ENCODE measurements at regions not wholly inside any gene's neighbourhood (a gene's known extent, or its start where the extent isn't known, plus 50 kb on each side); places are given as distances from the start of the nearest gene placed in this dataset.

DNA sequence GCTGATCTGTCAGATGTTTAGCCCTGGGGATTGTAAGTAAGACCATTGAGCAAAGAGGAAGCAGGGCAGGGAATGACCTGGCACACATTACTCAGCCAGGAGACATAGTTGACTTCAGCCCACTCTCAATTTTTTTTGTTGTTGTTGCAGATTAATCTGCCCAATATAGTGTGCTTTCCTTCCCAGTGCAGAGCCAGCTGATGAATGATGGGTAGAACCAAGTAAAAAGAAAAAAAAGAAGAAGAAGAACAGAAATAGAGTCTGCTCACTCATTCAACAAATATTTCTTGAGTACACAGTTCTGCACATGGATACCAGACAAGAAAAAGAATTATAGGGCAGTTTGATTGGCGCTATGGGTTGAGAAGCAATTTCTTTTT is 292.7 kb downstream of the ETS1 start:
- TF ChIP-seq, protein P1, sequence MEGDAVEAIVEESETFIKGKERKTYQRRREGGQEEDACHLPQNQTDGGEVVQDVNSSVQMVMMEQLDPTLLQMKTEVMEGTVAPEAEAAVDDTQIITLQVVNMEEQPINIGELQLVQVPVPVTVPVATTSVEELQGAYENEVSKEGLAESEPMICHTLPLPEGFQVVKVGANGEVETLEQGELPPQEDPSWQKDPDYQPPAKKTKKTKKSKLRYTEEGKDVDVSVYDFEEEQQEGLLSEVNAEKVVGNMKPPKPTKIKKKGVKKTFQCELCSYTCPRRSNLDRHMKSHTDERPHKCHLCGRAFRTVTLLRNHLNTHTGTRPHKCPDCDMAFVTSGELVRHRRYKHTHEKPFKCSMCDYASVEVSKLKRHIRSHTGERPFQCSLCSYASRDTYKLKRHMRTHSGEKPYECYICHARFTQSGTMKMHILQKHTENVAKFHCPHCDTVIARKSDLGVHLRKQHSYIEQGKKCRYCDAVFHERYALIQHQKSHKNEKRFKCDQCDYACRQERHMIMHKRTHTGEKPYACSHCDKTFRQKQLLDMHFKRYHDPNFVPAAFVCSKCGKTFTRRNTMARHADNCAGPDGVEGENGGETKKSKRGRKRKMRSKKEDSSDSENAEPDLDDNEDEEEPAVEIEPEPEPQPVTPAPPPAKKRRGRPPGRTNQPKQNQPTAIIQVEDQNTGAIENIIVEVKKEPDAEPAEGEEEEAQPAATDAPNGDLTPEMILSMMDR (conservative IDR thresholded peaks at IDR 0.05): no peak
- DNase-seq (ENCODE audit: low read depth, low spot score): no peak
- H3K9me3 Mint-ChIP-seq: no peaks in the 10 kb centered on the region
- H3K4me3 Mint-ChIP-seq: no peak overlapping the region
- peaks cover 3% of the 10 kb centered on the region for H3K27me3 Mint-ChIP-seq (ENCODE audit: low read depth)
- H3K4me1 Mint-ChIP-seq: peaks cover 56% of the 10 kb centered on the region
- H3K27ac Mint-ChIP-seq (ENCODE audit: unreplicated experiment): no peak overlapping the region
- no peaks in the 10 kb centered on the region for H3K36me3 Mint-ChIP-seq (ENCODE audit: low read depth)

DNA sequence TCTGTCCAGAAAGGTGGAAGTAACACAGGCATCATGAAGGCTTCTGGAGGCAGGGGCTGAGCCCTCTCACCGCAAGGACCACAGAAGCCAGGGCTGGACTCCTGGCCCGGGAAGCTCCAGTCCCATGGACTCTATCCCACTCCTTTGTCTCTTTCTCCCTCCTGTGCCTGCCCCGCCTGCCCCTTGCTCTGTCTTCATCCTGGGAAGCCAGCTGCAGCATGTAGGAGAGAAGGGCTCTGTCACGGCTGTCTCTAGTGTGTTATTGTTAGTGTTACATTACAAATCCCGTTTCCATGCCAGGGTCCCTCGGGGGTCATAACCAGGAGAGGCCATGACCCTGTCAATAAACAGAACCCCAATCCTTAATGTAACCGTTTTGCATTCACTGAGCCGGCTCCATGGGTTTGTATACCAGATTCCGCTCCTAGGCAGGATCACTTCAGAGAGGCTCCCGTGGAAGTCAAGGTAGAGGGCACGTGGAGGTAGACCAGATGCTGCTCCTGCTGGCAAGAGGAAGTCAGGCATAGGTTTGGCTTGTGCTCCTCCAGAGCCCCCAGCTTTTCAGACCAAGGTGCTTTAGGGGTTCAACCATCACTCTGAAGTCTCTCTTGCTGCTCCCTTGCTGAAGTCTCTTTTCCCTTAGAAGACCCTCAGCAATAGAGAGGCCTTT is 293.2 kb downstream of the ETS1 start:
- TF ChIP-seq, protein P1 (conservative IDR thresholded peaks at IDR 0.05): no peak
- no peaks in the 10 kb centered on the region for H3K36me3 Mint-ChIP-seq (ENCODE audit: low read depth)
- DNase-seq (ENCODE audit: low read depth, low spot score): no peak
- no peaks in the 10 kb centered on the region for H3K9me3 Mint-ChIP-seq
- H3K27ac Mint-ChIP-seq (ENCODE audit: unreplicated experiment): no peak overlapping the region
- peaks cover 54% of the 10 kb centered on the region for H3K4me1 Mint-ChIP-seq
- H3K27me3 Mint-ChIP-seq (ENCODE audit: low read depth): peaks cover 5% of the 10 kb centered on the region
- no peak overlapping the region for H3K4me3 Mint-ChIP-seq

DNA sequence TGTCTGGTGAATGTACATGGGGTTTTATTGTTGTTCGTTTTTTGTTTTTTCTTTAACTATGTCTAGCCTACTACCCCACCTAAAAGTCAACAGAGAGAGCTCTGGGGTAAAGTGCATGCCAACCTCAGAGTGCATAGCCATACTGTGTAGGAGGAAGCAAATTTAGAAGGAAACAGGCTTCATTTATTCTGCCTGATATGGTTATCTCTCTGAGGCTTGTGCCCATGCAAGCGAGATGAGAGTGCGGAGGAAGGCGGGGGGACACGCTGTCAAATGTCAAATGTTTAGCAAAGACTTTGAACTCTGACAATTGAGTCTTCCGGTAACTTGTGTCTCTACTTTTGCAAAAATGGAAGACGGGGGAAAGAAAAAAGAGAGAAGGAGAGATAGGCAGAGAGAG is 295.5 kb downstream of the ETS1 start:
- DNase-seq (ENCODE audit: low read depth, low spot score): no peak
- peaks cover 8% of the 10 kb centered on the region for H3K27me3 Mint-ChIP-seq (ENCODE audit: low read depth)
- no peak overlapping the region for H3K4me3 Mint-ChIP-seq
- H3K4me1 Mint-ChIP-seq: peaks cover 44% of the 10 kb centered on the region
- H3K9me3 Mint-ChIP-seq: no peaks in the 10 kb centered on the region
- TF ChIP-seq, protein P1 (conservative IDR thresholded peaks at IDR 0.05): no peak
- H3K27ac Mint-ChIP-seq (ENCODE audit: unreplicated experiment): no peak overlapping the region
- H3K36me3 Mint-ChIP-seq (ENCODE audit: low read depth): no peaks in the 10 kb centered on the region

DNA sequence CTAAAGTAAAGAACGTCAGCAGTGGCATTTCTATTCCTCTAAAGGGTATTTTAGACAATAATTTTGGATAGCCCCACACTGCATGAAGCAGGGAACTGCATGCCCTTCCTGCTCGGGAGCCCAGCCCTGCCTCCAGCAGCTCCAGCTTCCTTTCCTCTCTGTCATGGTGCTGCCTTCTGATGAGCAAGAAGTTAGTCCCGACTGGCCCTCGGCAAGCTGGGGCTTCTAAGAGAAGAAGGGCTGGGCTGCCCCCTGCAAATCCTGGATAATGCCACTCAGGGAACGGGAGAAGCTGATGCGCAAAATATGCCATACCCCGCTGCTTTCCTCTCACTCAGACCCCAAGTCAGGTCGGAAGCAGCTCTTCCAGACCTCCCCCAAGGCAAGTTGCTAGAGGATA is 296.4 kb downstream of the ETS1 start:
- Mint-ChIP-seq H3K4me3 (no peak overlapping the region), H3K27ac (ENCODE audit: unreplicated experiment) (no peak overlapping the region), H3K4me1 (peaks cover 44% of the 10 kb centered on the region), H3K9me3 (no peaks in the 10 kb centered on the region), H3K36me3 (ENCODE audit: low read depth) (no peaks in the 10 kb centered on the region), H3K27me3 (ENCODE audit: low read depth) (peaks cover 8% of the 10 kb centered on the region)
- no peak for DNase-seq (ENCODE audit: low read depth, low spot score)
- TF ChIP-seq, protein P1 (conservative IDR thresholded peaks at IDR 0.05): no peak

DNA sequence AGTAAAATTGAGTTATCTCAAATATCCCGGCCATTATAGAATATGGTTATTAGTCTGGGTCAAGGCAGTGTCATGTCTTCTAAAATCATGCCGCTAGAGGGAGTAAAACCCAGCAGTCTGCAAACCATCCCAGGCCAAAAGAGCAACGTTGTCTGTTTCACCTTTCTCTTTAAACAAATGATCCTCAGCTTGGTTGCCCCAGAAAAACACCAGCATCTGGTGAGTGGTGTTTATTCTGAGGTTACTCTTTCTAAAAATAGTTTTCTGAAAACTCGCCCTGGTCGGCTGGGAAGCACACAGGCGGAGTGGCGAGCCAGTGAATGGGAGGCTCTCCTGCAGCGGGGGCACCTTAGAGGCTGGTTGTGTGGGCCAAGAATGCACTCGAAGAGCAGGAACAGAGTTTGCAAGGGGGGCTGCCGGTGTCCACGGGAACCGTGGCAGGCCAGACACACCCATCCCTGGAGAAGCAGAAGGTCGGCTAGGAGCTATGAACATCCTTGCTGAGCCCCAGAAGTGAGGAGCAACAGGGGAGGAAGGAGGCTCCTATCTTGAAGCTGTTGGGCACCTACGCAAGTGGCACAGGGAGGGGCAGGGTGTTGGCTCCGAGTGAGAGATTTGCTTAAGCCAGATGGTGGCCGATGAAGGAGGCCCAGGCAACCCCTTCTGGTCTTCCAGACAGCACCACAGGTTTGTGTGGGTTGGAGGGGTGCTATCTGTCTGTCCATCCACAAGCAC is 297.1 kb downstream of the ETS1 start:
- no peaks in the 10 kb centered on the region for H3K36me3 Mint-ChIP-seq (ENCODE audit: low read depth)
- TF ChIP-seq, protein P1 (conservative IDR thresholded peaks at IDR 0.05): peak; percentile 93
- peaks cover 44% of the 10 kb centered on the region for H3K4me1 Mint-ChIP-seq
- H3K9me3 Mint-ChIP-seq: no peaks in the 10 kb centered on the region
- DNase-seq (ENCODE audit: low read depth, low spot score): peak; percentile 55
- peaks cover 8% of the 10 kb centered on the region for H3K27me3 Mint-ChIP-seq (ENCODE audit: low read depth)
- H3K27ac Mint-ChIP-seq (ENCODE audit: unreplicated experiment): no peak overlapping the region
- no peak overlapping the region for H3K4me3 Mint-ChIP-seq

Measured in neural crest cell (in vitro differentiated cells).